H1 (cell line): ENCODE measurements at regions not wholly inside any gene's neighbourhood (a gene's known extent, or its start where the extent isn't known, plus 50 kb on each side); places are given as distances from the start of the nearest gene placed in this dataset.

Experiments
- CTCF ChIA-PET: fragments of 300-600 bp; sonication (Branson Sonifier 250); formaldehyde crosslinking; loops from one replicate; lab custom pipeline; 2021; ENCODE audit not compliant: partially characterized antibody; lab: Charles Lee
- POLR2A ChIA-PET: fragments of 300-600 bp; sonication (Branson Sonifier 250); formaldehyde crosslinking; loops from one replicate; lab custom pipeline; 2021; ENCODE audit warnings: inconsistent platforms; ENCODE audit not compliant: partially characterized antibody; lab: Charles Lee
- DNase-seq, 2 experiments: peaks; one replicate each; pipeline versions ENCODE4 v3.0.0 to v3.0.0-alpha.2; 2010 to 2022; ENCODE audit warnings: low spot score in 2 of 2, low read depth in 1 of 2, mixed read lengths in 1 of 2
- FAIRE-seq: peaks from 2 replicates; lab custom pipeline; 2011; peaks lifted over from hg19 to GRCh38; lab: Jason Lieb, UNC
- H2AFZ ChIP-seq: 2 replicates; pipeline ENCODE4 v1.8.1; 2012; ENCODE audit warnings: low read length, inconsistent platforms
- H2AK5ac ChIP-seq: 2 replicates; pipeline ENCODE4 v1.6.1; 2013; ENCODE audit warnings: low read depth, low read length
- H2BK120ac ChIP-seq: replicated peaks from 2 replicates; pipeline ENCODE3; 2013; ENCODE audit warnings: low read depth, low read length, inconsistent platforms
- H2BK12ac ChIP-seq: 2 replicates; pipeline ENCODE4 v1.6.1; 2013; ENCODE audit warnings: low read depth, low read length
- H2BK15ac ChIP-seq: 2 replicates; pipeline ENCODE4 v1.6.1; 2013; ENCODE audit warnings: low read length
- H2BK20ac ChIP-seq: 2 replicates; pipeline ENCODE4 v1.6.1; 2013; ENCODE audit warnings: low read length
- H2BK5ac ChIP-seq: 2 replicates; pipeline ENCODE4 v1.6.1; 2013; ENCODE audit warnings: low read depth, low read length
- H3K14ac ChIP-seq: 2 replicates; pipeline ENCODE4 v1.6.1; 2013; ENCODE audit warnings: inconsistent platforms; ENCODE audit not compliant: insufficient read length
- H3K18ac ChIP-seq: 2 replicates; pipeline ENCODE4 v1.6.1; 2013; ENCODE audit warnings: low read length; ENCODE audit errors: extremely low read depth
- H3K23ac ChIP-seq: 2 replicates; pipeline ENCODE4 v1.6.1; 2013; ENCODE audit warnings: inconsistent platforms; ENCODE audit not compliant: insufficient read length
- H3K23me2 ChIP-seq: 2 replicates; pipeline ENCODE4 v1.6.1; 2013; ENCODE audit warnings: low read depth, low read length
- H3K27ac ChIP-seq: 2 replicates; pipeline ENCODE4 v1.6.1; 2011; ENCODE audit warnings: low read depth, low read length, inconsistent platforms
- H3K27me3 ChIP-seq, 4 experiments: replicated peaks in 1 of 4; 1 replicate in 1 of 4; 2 replicates in 3 of 4; pipeline versions ENCODE4 v1.6.1 to v1.8.1; 2011 to 2013; ENCODE audit warnings: low read length in 3 of 4, mild to moderate bottlenecking in 3 of 4, inconsistent platforms in 2 of 4, mixed read lengths in 2 of 4, moderate library complexity in 1 of 4; ENCODE audit not compliant: control insufficient read depth in 3 of 4, insufficient read depth in 3 of 4; ENCODE audit errors: extremely low read depth in 1 of 4
- H3K36me3 ChIP-seq, 4 experiments: 2 replicates each; pipeline versions ENCODE4 v1.6.1 to v1.8.1; 2011 to 2013; ENCODE audit warnings: mild to moderate bottlenecking in 4 of 4, low read length in 3 of 4, moderate library complexity in 2 of 4, control low read depth in 1 of 4, inconsistent platforms in 1 of 4; ENCODE audit not compliant: insufficient read depth in 4 of 4, control insufficient read depth in 2 of 4
- H3K4ac ChIP-seq: replicated peaks from 2 replicates; pipeline ENCODE3; 2013; ENCODE audit warnings: low read length, low read depth, mixed read lengths, inconsistent platforms; ENCODE audit not compliant: insufficient read length
- H3K4me1 ChIP-seq, 4 experiments: replicated peaks in 1 of 4; 1 replicate in 1 of 4; 2 replicates in 3 of 4; pipeline versions ENCODE4 v1.6.1 to v1.8.1; 2011 to 2013; ENCODE audit warnings: low read length in 3 of 4, inconsistent platforms in 2 of 4, mixed read lengths in 1 of 4; ENCODE audit not compliant: insufficient read depth in 4 of 4, control insufficient read depth in 3 of 4
- H3K4me2 ChIP-seq, 2 experiments: 2 replicates each; pipeline versions ENCODE4 v1.6.1 to v1.8.1; 2011 to 2013; ENCODE audit warnings: low read depth in 2 of 2, low read length in 2 of 2, control low read depth in 1 of 2, inconsistent platforms in 1 of 2, mild to moderate bottlenecking in 1 of 2; ENCODE audit not compliant: insufficient read depth in 1 of 2
- H3K4me3 ChIP-seq, 4 experiments: fragments of 200-600, 300-600 bp in 1 of 4; sonication (generic), shearing (Covaris generic), sonication (Bioruptor Twin) in 1 of 4; 2 replicates each; pipeline versions ENCODE4 v1.5.1 to v1.8.1; 2011 to 2016; ENCODE audit warnings: low read length in 4 of 4, low read depth in 3 of 4, control low read depth in 2 of 4, inconsistent platforms in 2 of 4, mild to moderate bottlenecking in 2 of 4, mixed read lengths in 1 of 4, moderate library complexity in 1 of 4; ENCODE audit not compliant: insufficient read depth in 2 of 4; ENCODE audit errors: extremely low read depth in 1 of 4
- H3K56ac ChIP-seq: replicated peaks from 2 replicates; pipeline ENCODE3; 2013; ENCODE audit warnings: low read depth, mild to moderate bottlenecking, mixed read lengths, low read length, inconsistent platforms; ENCODE audit not compliant: insufficient read length
- H3K79me1 ChIP-seq: 2 replicates; pipeline ENCODE4 v1.6.1; 2013; ENCODE audit warnings: low read depth, low read length, control low read depth
- H3K79me2 ChIP-seq, 2 experiments: 2 replicates each; pipeline versions ENCODE4 v1.6.1 to v1.8.1; 2012 to 2013; ENCODE audit warnings: low read length in 2 of 2, mild to moderate bottlenecking in 2 of 2, inconsistent platforms in 1 of 2; ENCODE audit not compliant: insufficient read depth in 2 of 2, control insufficient read depth in 1 of 2
- H3K9ac ChIP-seq, 4 experiments: replicated peaks in 1 of 4; 1 replicate in 1 of 4; 2 replicates in 3 of 4; pipeline versions ENCODE4 v1.6.1 to v1.8.1; 2011 to 2013; ENCODE audit warnings: low read depth in 3 of 4, low read length in 3 of 4, control low read depth in 2 of 4, mild to moderate bottlenecking in 2 of 4, moderate library complexity in 2 of 4, inconsistent platforms in 1 of 4; ENCODE audit errors: extremely low read depth in 1 of 4
- H3K9me3 ChIP-seq, 2 experiments: 2 replicates each; pipeline versions ENCODE4 v1.6.1 to v1.8.1; 2012 to 2013; ENCODE audit warnings: mild to moderate bottlenecking in 2 of 2, moderate library complexity in 2 of 2, control low read depth in 1 of 2, inconsistent platforms in 1 of 2, low read depth in 1 of 2, low read length in 1 of 2, mixed read lengths in 1 of 2; ENCODE audit not compliant: insufficient read depth in 2 of 2
- H4K20me1 ChIP-seq, 2 experiments: replicated peaks in 1 of 2; 2 replicates each; pipeline versions ENCODE3 to v1.8.1; 2011 to 2013; ENCODE audit warnings: inconsistent platforms in 2 of 2, low read length in 2 of 2, mild to moderate bottlenecking in 1 of 2; ENCODE audit not compliant: insufficient read depth in 2 of 2, control insufficient read depth in 1 of 2
- H4K5ac ChIP-seq: 2 replicates; pipeline ENCODE4 v1.6.1; 2013; ENCODE audit warnings: low read length, low read depth, mixed read lengths, inconsistent platforms; ENCODE audit not compliant: insufficient read length
- H4K8ac ChIP-seq: 2 replicates; pipeline ENCODE4 v1.8.0; 2013; ENCODE audit warnings: mild to moderate bottlenecking, moderate library complexity, low read length, inconsistent platforms; ENCODE audit not compliant: insufficient read depth; ENCODE audit errors: extremely low read depth
- H4K91ac ChIP-seq: replicated peaks from 2 replicates; pipeline ENCODE3; 2013; ENCODE audit warnings: low read length, mixed read lengths, inconsistent platforms; ENCODE audit not compliant: insufficient read length
- BCL11A ChIP-seq, 2 experiments: IDR thresholded peaks; one replicate each; pipeline ENCODE4 v1.6.1; 2011; ENCODE audit warnings: low read depth in 2 of 2, low read length in 2 of 2, mild to moderate bottlenecking in 2 of 2
- CBX8 ChIP-seq: fragments of 300-800, 300-1000 bp; sonication (generic); IDR thresholded peaks from 2 replicates; pipeline ENCODE4 v1.7.1; 2016; ENCODE audit warnings: low read depth, low read length, borderline replicate concordance
- CTBP2 ChIP-seq: IDR thresholded peaks from 2 replicates; pipeline ENCODE4 v1.7.0; 2011; ENCODE audit warnings: borderline replicate concordance, mild to moderate bottlenecking, moderate library complexity, mixed read lengths, low read length; ENCODE audit not compliant: insufficient read depth, insufficient read length
- EGR1 ChIP-seq: IDR thresholded peaks from 2 replicates; pipeline ENCODE4 v1.6.1; 2011; ENCODE audit warnings: low read depth, low read length, borderline replicate concordance
- EZH2 ChIP-seq: fragments of 200-600 bp; sonication (generic); IDR thresholded peaks from 2 replicates; pipeline ENCODE4 v1.7.1; 2012; ENCODE audit warnings: low read depth, mild to moderate bottlenecking, moderate library complexity, low read length, inconsistent platforms; ENCODE audit not compliant: severe bottlenecking
- JUN ChIP-seq: IDR thresholded peaks from 2 replicates; pipeline ENCODE4 v1.6.1; 2011; ENCODE audit warnings: low read depth, mild to moderate bottlenecking, improper control_type of control experiment, low read length
- MAFK ChIP-seq: IDR thresholded peaks from 2 replicates; pipeline ENCODE4 v1.6.1; 2012; ENCODE audit warnings: low read depth, mild to moderate bottlenecking, improper control_type of control experiment, low read length
- PHF8 ChIP-seq: fragments of 200-600 bp; sonication (generic); conservative IDR thresholded peaks from 2 replicates; pipeline ENCODE4 v1.7.1; 2012; ENCODE audit warnings: low read depth, mild to moderate bottlenecking, inconsistent platforms, low read length, moderate library complexity
- POU5F1 ChIP-seq: IDR thresholded peaks from 2 replicates; pipeline ENCODE4 v1.6.1; 2011; ENCODE audit warnings: low read depth, mild to moderate bottlenecking, low read length, moderate library complexity
- SAP30 ChIP-seq: fragments of 300-600 bp; sonication (generic); IDR thresholded peaks from 2 replicates; pipeline ENCODE4 v1.7.1; 2012; ENCODE audit warnings: low read length, moderate library complexity, mild to moderate bottlenecking, inconsistent platforms; ENCODE audit not compliant: insufficient read depth, insufficient replicate concordance
- SP1 ChIP-seq: IDR thresholded peaks from 2 replicates; pipeline ENCODE4 v1.6.1; 2011; ENCODE audit warnings: low read depth, low read length
- SP4 ChIP-seq: IDR thresholded peaks from 2 replicates; pipeline ENCODE4 v1.6.1; 2012; ENCODE audit warnings: low read length, inconsistent platforms
- WGBS, 2 experiments: shearing (Covaris generic) in 1 of 2; methylation state at CpG; one replicate each; pipeline versions ENCODE4 v1.1.6 to v1.1.7; 2013 to 2015; ENCODE audit warnings: low lambda C conversion rate in 2 of 2, mixed read lengths in 2 of 2, inconsistent platforms in 1 of 2, low coverage in 1 of 2, missing lambda C conversion rate in 1 of 2; ENCODE audit not compliant: insufficient replicate concordance in 2 of 2, insufficient coverage in 1 of 2, insufficient read length in 1 of 2; ENCODE audit errors: extremely low coverage in 1 of 2, missing lambda C conversion rate in 1 of 2; 5-methylcytosine and 5-hydroxymethylcytosine counted together
- TF ChIP-seq, protein P1 (sequence below): IDR thresholded peaks from 2 replicates; pipeline ENCODE4 v1.6.1; 2012; ENCODE audit warnings: low read length, inconsistent platforms

DNA sequence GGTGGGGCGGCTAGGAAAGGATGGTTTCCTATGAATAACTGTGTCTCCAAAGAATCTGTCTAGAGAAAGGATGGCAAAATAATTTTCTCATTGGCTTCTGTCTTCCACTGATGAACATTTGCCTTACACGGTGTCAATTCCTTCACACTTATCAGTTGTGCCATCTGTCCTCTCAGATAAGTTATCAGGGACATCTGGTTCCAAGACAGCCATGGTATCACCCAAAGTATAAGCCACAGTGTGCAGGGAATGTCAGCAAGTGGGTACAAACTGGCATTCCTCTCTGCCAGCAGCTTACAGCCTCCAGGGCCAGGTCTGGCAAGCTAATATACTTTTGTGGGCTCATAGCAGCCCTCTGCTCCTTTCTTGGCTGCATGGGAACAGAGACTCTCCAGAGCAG lies 1092.0 kb downstream of the EFNA5 start:
- Histone ChIP-seq H2BK120ac (no peak overlapping the region), H3K9ac (no peak overlapping the region), H3K4me1 (no peaks in the 10 kb centered on the region), H3K14ac (no peak overlapping the region), H3K27ac (no peak overlapping the region), H2BK15ac (no peak overlapping the region), H3K23me2 (no peaks in the 10 kb centered on the region; the same call in 1 of the 2 replicates), H2BK12ac (no peak overlapping the region), H3K23ac (no peak overlapping the region), H3K18ac (no peak overlapping the region), H2BK5ac (no peak overlapping the region), H3K9me3 (peaks cover 0 to 3% of the 10 kb centered on the region in 2 experiments; a peak in 1 of 4 replicates), H4K20me1 (no peaks in the 10 kb centered on the region), H2AK5ac (no peak overlapping the region), H4K5ac (no peak overlapping the region), H3K36me3 (no peaks in the 10 kb centered on the region), H3K4me2 (no peak overlapping the region), H3K56ac (no peak overlapping the region), H2AFZ (no peak overlapping the region), H3K4ac (no peak overlapping the region), H2BK20ac (no peak overlapping the region), H3K79me1 (no peaks in the 10 kb centered on the region), H4K91ac (no peak overlapping the region), H3K4me3 (no peak overlapping the region), H3K27me3 (no peaks in the 10 kb centered on the region), H4K8ac (no peak overlapping the region), H3K79me2 (no peaks in the 10 kb centered on the region)
- DNase-seq (no peak), FAIRE-seq (no peak)
- 93% methylated on average over 2 of the region's 2 CpGs; no CpG with 5 or more reads in 1 of the 2 experiments for WGBS, 2 experiments
- ChIA-PET CTCF (no interaction called here), POLR2A (no interaction called here)
- TF ChIP-seq POU5F1 (no peak), JUN (no peak), MAFK (no peak), BCL11A (IDR thresholded peaks at IDR 0.05; ENCODE audit: low read depth in 2 of 2, low read length in 2 of 2) (no peak), EZH2 (no peak), CBX8 (no peak), SP1 (no peak), CTBP2 (no peak), PHF8 (no peak), EGR1 (no peak), SP4 (no peak), SAP30 (no peak)
- TF ChIP-seq, protein P1, sequence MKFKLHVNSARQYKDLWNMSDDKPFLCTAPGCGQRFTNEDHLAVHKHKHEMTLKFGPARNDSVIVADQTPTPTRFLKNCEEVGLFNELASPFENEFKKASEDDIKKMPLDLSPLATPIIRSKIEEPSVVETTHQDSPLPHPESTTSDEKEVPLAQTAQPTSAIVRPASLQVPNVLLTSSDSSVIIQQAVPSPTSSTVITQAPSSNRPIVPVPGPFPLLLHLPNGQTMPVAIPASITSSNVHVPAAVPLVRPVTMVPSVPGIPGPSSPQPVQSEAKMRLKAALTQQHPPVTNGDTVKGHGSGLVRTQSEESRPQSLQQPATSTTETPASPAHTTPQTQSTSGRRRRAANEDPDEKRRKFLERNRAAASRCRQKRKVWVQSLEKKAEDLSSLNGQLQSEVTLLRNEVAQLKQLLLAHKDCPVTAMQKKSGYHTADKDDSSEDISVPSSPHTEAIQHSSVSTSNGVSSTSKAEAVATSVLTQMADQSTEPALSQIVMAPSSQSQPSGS = no peak
